Right lung (tissue), 2 donors: ENCODE measurements at regions not wholly inside any gene's neighbourhood (a gene's known extent, or its start where the extent isn't known, plus 50 kb on each side); places are given as distances from the start of the nearest gene placed in this dataset.

Source experiments
- DNase-seq, 2 donors: peaks; one replicate each; pipeline ENCODE4 v3.0.0-alpha.2; 2013

DNA sequence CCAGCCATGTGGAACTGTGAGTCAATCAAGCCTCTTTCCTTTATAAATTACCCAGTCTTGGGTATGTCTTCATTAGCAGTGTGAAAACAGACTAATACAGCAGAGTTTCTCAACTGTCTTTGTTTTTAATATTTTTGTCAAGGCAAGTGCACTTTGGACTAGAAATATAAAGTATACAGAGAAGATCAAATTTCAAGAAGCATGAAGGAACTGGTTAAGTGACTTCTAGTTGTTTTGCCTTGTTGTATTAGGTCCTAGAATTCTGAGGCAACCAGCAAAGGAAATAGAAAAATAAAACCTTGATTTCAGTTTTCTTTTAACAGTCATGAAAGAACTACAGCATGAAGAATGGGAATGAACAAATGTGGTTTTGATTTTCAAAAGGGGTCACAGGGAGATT, 131.1 kb upstream of the PTGFR start:
- DNase-seq = no peak

DNA sequence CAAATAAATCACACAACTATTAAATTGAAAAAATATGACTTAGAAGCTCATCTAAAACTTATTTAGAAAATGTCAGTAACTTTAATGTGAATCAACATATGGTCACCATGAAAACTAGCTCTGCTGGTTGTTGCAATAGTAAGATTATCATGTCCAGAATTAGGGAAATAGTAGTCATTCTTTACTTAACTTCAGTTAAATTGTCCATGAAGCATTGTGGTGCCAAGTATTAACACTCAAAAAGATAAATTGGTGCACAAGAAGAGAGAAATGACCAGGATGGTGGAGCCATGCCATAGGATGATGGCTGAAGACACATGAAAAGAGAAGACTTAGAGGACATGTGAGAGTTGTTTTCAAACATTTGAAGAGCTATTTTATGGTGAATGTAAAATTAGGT, 130.2 kb upstream of the PTGFR start:
- DNase-seq = no peak

DNA sequence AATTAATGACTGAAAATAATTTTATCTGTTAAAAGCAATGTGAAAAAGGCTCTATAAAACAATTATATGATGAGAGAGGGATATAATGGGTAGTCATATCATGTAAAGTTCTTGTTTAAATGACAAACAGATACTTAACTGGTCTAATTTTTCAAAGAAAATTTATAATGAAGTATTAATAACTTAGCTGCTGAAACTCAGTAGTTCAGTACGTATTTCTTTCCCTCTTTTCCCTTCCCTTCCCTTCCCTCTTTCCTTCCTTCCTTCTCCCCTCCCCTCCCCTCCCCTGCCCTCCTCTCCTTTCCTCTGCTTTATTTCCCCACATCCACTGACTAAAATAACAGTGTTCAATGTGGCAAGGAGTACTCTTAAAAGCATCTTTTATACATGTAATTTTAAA, 123.1 kb upstream of the PTGFR start:
- DNase-seq = no peak

DNA sequence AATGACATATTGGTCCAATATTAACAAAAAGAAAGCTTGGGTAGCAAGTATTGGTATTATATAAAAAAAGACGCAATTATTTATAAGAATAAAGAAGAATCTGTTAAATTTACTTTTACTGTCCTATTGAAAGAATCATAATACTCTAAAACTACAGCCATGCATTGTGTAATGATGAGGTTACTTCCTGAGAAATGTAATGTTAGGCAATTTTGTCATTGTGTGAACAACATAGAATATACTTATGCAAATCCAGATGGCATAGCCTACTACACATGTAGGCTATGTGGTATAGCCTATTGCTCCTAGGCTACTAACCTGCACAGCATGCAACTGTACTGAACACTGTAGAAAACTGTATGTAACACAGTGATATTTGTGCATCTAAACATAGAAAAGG, 121.2 kb upstream of the PTGFR start:
- DNase-seq = no peak

DNA sequence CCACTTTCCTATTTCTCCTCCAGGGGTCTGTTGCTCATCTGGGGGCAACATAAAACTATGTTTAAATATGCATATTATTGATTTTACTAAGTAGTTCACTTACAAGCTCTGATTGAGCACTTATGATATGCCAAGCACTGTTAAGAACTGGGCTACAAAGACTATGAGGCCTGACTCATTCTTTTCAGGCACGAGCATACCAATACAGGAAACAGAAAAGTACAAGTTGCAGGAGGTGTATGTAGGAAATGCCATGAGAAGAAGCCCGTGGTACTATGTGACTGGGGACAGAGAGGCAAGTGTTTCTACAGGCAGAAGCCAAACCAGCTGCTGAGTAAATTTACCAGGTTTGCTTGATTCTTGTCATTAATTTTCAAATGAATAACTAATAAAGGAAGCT, 120.4 kb upstream of the PTGFR start:
- DNase-seq = no peak

DNA sequence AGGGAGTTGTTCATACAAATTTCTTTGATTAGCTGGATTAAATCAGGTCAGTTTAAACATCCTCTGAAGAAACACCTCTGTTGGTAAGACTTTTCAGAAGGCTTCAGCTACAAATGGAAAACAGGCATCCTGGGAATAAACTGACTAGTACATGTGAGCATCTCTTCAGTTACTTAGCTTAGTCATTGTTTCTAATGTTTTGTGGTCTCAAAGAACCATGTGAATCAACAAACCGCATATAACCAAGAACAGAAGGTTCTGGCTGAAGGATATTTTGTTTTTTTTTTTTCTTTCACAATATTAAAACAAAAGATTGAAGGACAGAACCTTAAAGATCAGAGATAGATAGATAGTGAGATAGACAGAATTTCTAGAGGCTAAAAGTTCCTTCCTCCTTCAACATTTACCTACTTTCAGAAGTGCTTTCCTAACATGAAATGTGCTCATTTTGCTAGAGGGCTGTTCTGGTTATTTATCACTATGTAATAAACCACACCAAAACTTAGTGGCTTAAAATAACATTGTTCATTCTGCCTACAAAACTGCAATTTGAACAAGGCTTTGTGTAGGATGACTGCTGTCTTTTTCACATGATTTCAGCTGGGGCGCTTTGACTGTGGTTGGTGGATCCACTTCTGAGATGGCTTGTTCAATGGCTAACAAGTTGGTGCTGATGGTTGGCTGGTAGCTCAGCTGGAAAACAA, 119.8 kb upstream of the PTGFR start:
- DNase-seq = no peak

DNA sequence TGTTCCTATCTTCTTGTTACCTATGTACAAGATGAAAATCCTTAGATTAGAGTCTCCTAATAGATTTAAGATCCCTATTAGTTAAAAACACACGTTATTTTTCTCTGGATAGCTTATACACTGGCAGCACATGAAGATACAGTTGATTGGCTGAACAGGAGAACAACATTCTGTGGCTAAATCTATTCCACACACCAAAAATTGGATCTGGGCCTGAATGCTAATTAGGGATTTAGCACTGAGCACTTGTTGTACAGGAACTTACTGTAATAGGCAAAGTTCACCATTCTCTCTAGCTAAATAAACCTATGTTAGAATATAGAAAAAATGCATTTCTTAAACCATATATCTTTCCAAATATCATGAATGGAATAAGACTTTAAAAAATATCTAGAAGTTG, 117.1 kb upstream of the PTGFR start:
- no peak for DNase-seq

GRCh38 chr1:78375996-78376395, 114.8 kb upstream of the PTGFR start:
- no peak for DNase-seq

GRCh38 chr1:78377356-78377928, 113.3 kb upstream of the PTGFR start:
- DNase-seq = no peak

- DNase-seq = no peak
These were observed 106.9 kb upstream of the PTGFR start for GRCh38 chr1:78383923-78384322.

DNA sequence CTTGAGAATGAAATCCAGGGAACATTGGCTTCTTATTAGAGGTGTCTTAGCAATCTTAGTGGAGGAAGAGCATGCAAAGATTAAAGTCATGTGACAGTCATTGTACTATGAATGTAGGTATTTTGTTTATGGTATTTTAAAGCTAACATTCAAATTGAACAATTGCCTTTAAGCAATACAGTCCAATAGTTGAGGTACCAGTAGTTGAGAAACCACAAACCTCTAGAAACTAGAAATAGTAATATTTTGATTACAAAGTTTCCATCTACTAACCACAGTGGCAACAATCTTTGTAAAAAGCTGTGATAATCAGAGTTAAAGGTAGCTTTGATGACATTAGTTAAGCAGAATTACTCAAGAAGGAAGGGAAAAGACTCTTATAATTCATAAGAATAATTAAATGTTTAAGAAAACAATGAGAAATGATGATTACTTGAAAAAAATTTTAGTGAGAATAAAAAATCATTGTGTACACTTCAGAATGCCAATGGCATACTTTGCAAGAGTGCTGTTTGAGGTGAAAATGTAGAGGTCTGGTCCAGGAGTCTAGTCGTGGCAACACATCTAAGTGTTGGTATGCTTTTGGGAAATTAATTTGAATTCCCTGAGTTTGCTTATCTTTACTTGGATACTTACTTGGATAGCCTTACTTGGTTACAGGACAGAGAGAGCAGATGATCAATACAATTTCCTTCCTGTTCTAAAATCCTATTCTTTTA, 104.9 kb upstream of the PTGFR start:
- no peak for DNase-seq

DNA sequence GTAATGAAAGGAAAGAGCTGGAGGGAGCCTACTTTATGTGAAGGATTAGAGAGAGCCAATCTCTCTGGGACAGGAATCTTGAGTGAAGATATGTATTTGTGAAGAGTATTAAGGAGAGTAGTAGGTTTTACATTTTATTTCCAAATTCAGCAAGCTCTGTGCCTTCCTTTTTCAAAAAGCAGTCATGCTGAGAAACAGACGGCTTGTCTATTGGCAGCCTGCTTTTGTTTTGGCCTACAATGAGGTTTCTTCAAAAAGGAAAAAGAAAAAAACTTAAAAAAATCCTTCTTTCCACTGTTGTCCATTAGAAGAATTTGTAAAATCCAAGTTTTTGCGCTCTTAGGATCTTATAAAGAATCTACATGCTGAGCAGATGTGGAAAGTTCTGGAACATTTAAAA, 103.6 kb upstream of the PTGFR start:
- DNase-seq = no peak

DNA sequence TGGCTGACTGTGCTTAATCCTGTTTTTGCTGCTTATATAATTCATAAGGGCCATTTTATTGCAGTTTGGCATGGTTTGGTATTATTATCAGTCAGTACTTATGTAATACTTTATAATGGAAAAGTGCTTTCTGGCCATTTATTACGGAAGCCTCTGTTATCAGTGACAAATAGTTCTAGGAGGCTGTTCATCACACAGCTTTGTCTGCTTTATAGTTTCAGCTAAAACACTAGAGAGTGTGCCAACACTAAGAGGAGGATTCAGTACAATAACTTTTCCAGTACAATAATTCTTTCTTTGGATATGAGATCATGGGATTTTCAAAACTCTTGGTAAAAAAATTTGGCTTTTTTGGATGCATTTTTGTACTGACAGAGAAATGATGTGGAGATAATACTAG, 102.9 kb upstream of the PTGFR start:
- no peak for DNase-seq

GRCh38 chr1:78388275-78388674, 102.5 kb upstream of the PTGFR start:
- DNase-seq = no peak

GRCh38 chr1:78401148-78401547, 89.6 kb upstream of the PTGFR start:
- no peak for DNase-seq

DNA sequence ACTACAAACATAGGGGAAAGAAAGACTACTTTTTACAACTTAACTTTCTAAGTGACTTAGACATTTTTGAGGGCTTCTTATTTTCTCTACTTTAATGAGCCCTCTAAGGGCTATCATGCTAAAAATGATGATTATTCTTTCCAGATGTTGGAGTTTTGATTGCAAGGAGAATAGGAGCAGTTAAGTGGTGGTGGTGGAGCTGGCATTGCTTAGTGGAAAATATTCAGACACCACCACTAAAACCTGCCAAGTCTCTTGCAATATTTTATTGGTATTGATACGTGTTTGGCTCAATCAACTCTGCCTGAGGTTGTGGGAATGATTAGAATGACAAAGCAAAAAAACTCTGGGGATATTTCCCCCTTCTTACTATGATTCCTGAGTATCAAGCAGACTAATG, 82.6 kb upstream of the PTGFR start:
- no peak for DNase-seq

GRCh38 chr1:78408810-78409209, 82.0 kb upstream of the PTGFR start:
- no peak for DNase-seq

- DNase-seq = no peak
These were observed 80.1 kb upstream of the PTGFR start for GRCh38 chr1:78410643-78411042.

- no peak for DNase-seq
These were observed 79.1 kb upstream of the PTGFR start for GRCh38 chr1:78411707-78412106.

DNA sequence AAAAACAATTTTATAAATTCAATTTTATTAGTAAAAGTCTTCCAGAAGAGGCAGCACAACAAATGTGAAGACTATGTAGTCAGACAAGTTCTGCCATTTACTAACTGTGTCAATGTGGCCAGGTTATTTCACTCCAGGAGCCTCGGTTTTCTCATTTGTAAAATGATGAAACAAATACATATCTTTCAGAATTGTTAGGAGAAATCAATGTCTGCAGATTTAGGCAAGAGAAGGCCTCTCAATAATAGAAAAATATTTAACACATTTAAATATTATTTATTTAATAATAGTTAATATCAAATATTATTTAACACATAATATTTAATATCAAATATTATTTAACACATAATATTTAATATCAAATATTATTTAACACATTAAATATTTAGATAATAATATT, 75.6 kb upstream of the PTGFR start:
- no peak for DNase-seq

GRCh38 chr1:78419309-78419708, 71.5 kb upstream of the PTGFR start:
- DNase-seq = no peak

GRCh38 chr1:78420181-78420580, 70.6 kb upstream of the PTGFR start:
- DNase-seq = no peak

DNA sequence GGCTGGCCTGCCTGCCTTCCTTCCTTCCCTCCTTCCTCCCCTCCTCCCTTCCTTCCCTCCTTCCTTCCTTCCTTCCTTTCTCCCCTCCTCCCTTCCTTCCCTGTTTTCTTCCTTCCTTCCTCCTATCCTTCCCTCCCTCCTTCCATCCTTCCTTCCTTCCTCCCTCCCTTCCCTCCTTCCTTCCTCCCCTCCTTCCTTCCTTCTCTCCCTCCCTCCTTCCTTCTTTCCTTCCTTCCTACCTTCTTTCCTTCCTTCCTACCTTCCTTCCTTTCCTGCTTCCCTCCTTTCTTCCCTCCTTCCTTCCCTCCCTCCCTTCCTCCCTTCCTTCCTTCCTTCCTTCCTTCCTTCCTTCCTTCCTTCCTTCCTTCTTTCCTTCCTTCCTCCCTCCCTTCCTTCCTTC, 70.1 kb upstream of the PTGFR start:
- DNase-seq = no peak

DNA sequence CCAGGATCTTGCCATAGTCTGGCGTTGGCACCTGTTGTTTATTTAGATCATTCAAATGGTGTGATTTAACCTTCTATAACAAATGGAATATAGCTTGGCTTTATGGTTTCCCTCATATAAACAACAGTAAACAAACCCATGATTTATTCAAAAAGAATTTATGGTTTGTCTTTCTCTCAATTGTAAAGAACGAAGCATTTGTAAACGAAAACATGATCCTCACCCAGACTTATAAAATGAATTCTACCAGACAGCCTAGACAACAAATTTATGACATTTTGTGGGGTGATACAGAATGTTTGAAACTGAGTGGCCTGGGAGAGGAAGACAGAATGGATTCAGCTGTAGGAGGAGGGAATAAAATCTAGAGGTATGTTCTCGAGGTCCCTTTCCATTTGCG, 66.1 kb upstream of the PTGFR start:
- no peak for DNase-seq
